ENCODE measurements at regions not wholly inside any gene's neighbourhood (a gene's known extent, or its start where the extent isn't known, plus 50 kb on each side); places are given as distances from the start of the nearest gene placed in this dataset.

GRCh38 chr1:116299248-116299647 lies 73.8 kb upstream of the ATP1A1 start:
- TF ChIP-seq CTCF (IDR thresholded peaks at IDR 0.05) (no peak), EZH2 (IDR thresholded peaks at IDR 0.05; ENCODE audit: borderline replicate concordance, insufficient read depth, low read depth, low read length, poor library complexity, severe bottlenecking) (no peak)
